Natural killer cell (primary cell): ENCODE measurements at regions not wholly inside any gene's neighbourhood (a gene's known extent, or its start where the extent isn't known, plus 50 kb on each side); places are given as distances from the start of the nearest gene placed in this dataset.
"Not testable (repeated sequence)": the region's sequence is repeated elsewhere in the genome, so short reads cannot be mapped to it uniquely, and the experiment has no call there.

Experiments used
- ATAC-seq, 3 donors: fragments of 150-1000 bp in 2 of 3; fragments of 200-7000 bp in 1 of 3; cut with Tn5 transposase; 1 replicate in 1 of 3; 2 replicates in 2 of 3; pipeline ENCODE4 v1.10.0; 2021; ENCODE audit warnings: mild to moderate bottlenecking in 2 of 3, moderate library complexity in 2 of 3
- DNase-seq, 2 donors: peaks; one replicate each; pipeline versions ENCODE4 v3.0.0 to v3.0.0-alpha.2; 2013 to 2021; ENCODE audit warnings: mixed read lengths in 1 of 2
- H3K27ac ChIP-seq: one replicate; pipeline ENCODE4 v1.5.1; 2013; ENCODE audit warnings: mild to moderate bottlenecking, low read length
- H3K27me3 ChIP-seq: one replicate; pipeline ENCODE4 v1.6.1; 2013; ENCODE audit warnings: low read length; ENCODE audit not compliant: control insufficient read depth, insufficient read depth
- H3K36me3 ChIP-seq: one replicate; pipeline ENCODE4 v1.6.1; 2013; ENCODE audit warnings: low read length; ENCODE audit not compliant: control insufficient read depth, insufficient read depth
- H3K4me1 ChIP-seq: one replicate; pipeline ENCODE4 v1.6.1; 2013; ENCODE audit warnings: low read length; ENCODE audit not compliant: control insufficient read depth, insufficient read depth
- H3K4me3 ChIP-seq: one replicate; pipeline ENCODE4 v1.5.1; 2013; ENCODE audit warnings: low read length
- H3K9me3 ChIP-seq: one replicate; pipeline ENCODE4 v1.6.1; 2013; ENCODE audit warnings: low read length; ENCODE audit not compliant: control insufficient read depth, insufficient read depth
- H3K27ac Mint-ChIP-seq, 2 donors: one replicate each; pipeline ENCODE4 v1.8.0; 2022; ENCODE audit warnings: mild to moderate bottlenecking in 2 of 2, mixed read lengths in 2 of 2, moderate library complexity in 1 of 2
- H3K27me3 Mint-ChIP-seq, 2 donors: one replicate each; pipeline ENCODE4 v1.8.0; 2022; ENCODE audit warnings: low read depth in 2 of 2, mixed read lengths in 2 of 2
- H3K36me3 Mint-ChIP-seq: one replicate; pipeline ENCODE4 v1.8.0; 2022; ENCODE audit warnings: mixed read lengths
- H3K4me1 Mint-ChIP-seq, 2 donors: one replicate each; pipeline ENCODE4 v1.8.0; 2022; ENCODE audit warnings: mixed read lengths in 2 of 2
- H3K4me3 Mint-ChIP-seq: one replicate; pipeline ENCODE4 v1.8.0; 2022; ENCODE audit warnings: mild to moderate bottlenecking, moderate library complexity, mixed read lengths
- H3K9me3 Mint-ChIP-seq, 2 donors: one replicate each; pipeline ENCODE4 v1.8.0; 2022; ENCODE audit warnings: mixed read lengths in 2 of 2
- WGBS: methylation state at CpG from one replicate; pipeline ENCODE4 v1.1.7; 2013; ENCODE audit warnings: missing lambda C conversion rate; ENCODE audit not compliant: insufficient coverage; 5-methylcytosine and 5-hydroxymethylcytosine counted together
- intact Hi-C: fragments of 100-400 bp; cut with micrococcal nuclease; formaldehyde crosslinking; loops from one replicate; pipeline ENCODE4 v1.14.2; 2022
- TF ChIP-seq, protein P1 (sequence below): fragments of 200-600 bp; IDR thresholded peaks from one replicate; pipeline ENCODE4 v1.8.0; 2022; ENCODE audit warnings: antibody characterized with exemption

GRCh38 chr10:85408388-85408787 is 958.2 kb downstream of the GRID1 start:
- no peaks in the 10 kb centered on the region for H3K36me3 Mint-ChIP-seq
- Histone ChIP-seq H3K27ac (no peak overlapping the region), H3K36me3 (no peaks in the 10 kb centered on the region), H3K4me1 (no peaks in the 10 kb centered on the region), H3K9me3 (peaks cover 5% of the 10 kb centered on the region), H3K27me3 (no peaks in the 10 kb centered on the region), H3K4me3 (no peak overlapping the region)
- DNase-seq (no peak), ATAC-seq (no peak)
- no peaks in the 10 kb centered on the region for H3K4me1 Mint-ChIP-seq
- no peak overlapping the region for H3K4me3 Mint-ChIP-seq
- peaks cover 10 to 16% of the 10 kb centered on the region in 2 donors for H3K9me3 Mint-ChIP-seq
- no peaks in the 10 kb centered on the region for H3K27me3 Mint-ChIP-seq
- intact Hi-C loops = no loop called here
- TF ChIP-seq, protein P1, sequence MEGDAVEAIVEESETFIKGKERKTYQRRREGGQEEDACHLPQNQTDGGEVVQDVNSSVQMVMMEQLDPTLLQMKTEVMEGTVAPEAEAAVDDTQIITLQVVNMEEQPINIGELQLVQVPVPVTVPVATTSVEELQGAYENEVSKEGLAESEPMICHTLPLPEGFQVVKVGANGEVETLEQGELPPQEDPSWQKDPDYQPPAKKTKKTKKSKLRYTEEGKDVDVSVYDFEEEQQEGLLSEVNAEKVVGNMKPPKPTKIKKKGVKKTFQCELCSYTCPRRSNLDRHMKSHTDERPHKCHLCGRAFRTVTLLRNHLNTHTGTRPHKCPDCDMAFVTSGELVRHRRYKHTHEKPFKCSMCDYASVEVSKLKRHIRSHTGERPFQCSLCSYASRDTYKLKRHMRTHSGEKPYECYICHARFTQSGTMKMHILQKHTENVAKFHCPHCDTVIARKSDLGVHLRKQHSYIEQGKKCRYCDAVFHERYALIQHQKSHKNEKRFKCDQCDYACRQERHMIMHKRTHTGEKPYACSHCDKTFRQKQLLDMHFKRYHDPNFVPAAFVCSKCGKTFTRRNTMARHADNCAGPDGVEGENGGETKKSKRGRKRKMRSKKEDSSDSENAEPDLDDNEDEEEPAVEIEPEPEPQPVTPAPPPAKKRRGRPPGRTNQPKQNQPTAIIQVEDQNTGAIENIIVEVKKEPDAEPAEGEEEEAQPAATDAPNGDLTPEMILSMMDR = no peak
- WGBS = 97% methylated on average over 3 of the region's 3 CpGs
- no peak overlapping the region for H3K27ac Mint-ChIP-seq

- not testable (repeated sequence) for H3K27ac Mint-ChIP-seq, H3K4me3 Mint-ChIP-seq
Observed at GRCh38 chr10:85410586-85410985, 956.0 kb downstream of the GRID1 start.

DNA sequence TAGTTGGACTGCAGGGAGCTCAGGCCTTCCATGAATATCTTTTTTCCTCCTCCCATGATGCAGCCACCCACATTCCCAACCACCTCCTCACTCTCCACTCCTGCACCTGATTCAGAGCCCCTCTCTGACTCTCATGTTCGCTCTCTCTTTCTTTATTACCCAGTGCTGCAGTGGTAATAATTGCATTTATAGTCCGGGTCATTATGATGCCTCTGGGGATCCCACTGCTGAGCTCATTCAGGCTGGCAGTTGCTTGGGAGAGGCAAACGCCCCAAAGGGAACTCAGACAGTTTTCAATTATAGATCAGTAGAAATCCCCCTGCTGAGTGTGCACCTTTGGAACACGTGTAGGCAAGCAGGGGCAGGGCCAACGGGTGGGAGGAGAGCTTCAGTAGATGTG is 953.0 kb downstream of the GRID1 start:
- TF ChIP-seq, protein P1 = no peak
- no peak for ATAC-seq
- no peaks in the 10 kb centered on the region for H3K27me3 ChIP-seq
- 67% methylated on average over 4 of the region's 5 CpGs for WGBS
- Mint-ChIP-seq H3K4me1 (no peaks in the 10 kb centered on the region), H3K27me3 (no peaks in the 10 kb centered on the region), H3K36me3 (peaks cover 10% of the 10 kb centered on the region), H3K4me3 (no peak overlapping the region), H3K9me3 (peaks cover 5 to 7% of the 10 kb centered on the region in 2 donors), H3K27ac (no peak overlapping the region)
- peaks cover 5% of the 10 kb centered on the region for H3K9me3 ChIP-seq
- intact Hi-C loops = no loop called here
- no peaks in the 10 kb centered on the region for H3K36me3 ChIP-seq
- no peak overlapping the region for H3K4me3 ChIP-seq
- H3K27ac ChIP-seq = no peak overlapping the region
- no peaks in the 10 kb centered on the region for H3K4me1 ChIP-seq
- no peak for DNase-seq

More at GRCh38 chr10:85410586-85410985, 956.0 kb downstream of the GRID1 start:
- H3K36me3 Mint-ChIP-seq, intact Hi-C loops, ATAC-seq, DNase-seq, H3K27ac ChIP-seq, H3K36me3 ChIP-seq, H3K9me3 ChIP-seq, H3K4me1 ChIP-seq, H3K27me3 Mint-ChIP-seq, H3K4me3 ChIP-seq, H3K27me3 ChIP-seq, H3K4me1 Mint-ChIP-seq: not testable (repeated sequence)
- WGBS = 82% methylated on average over 3 of the region's 3 CpGs
- peaks cover 9 to 11% of the 10 kb centered on the region in 2 donors for H3K9me3 Mint-ChIP-seq

DNA sequence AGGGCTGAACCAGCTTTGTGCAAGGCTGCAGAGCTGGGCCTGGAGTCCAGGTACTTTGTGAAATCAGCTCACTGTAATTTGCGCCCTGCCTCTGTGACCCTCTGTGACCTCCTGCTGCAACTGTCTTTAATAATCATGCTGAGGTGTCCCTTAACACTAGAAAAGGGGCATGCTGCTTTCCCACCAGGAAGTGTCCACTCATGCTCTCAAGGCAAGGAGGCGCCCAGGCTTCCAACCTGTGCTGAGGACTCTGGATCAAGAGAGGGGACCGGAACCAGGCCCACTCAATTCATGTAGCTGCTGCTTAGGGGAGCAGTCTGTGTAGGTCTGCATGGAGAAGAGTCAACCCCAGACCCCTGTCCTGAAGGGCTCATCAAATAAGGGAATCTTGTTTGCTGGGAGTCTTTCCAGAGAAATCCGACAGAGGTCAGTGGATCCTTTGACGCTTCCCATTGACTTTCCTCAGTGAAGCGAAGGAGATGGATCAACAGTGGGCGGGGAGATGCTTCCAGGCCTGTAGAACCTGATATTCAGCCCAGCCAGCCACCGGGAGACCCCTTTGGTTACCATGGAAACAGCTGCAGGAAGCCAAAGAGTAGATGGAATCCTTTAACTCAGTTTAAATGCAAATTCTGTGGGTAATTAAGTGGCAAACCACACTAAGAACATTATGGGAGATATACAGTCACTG is 945.9 kb downstream of the GRID1 start:
- intact Hi-C loops = no loop called here
- H3K27ac Mint-ChIP-seq = no peak overlapping the region
- H3K27me3 ChIP-seq = no peaks in the 10 kb centered on the region
- peaks cover 2 to 5% of the 10 kb centered on the region in 2 donors for H3K9me3 Mint-ChIP-seq
- 55% methylated on average over 8 of the region's 8 CpGs for WGBS
- H3K36me3 ChIP-seq = no peaks in the 10 kb centered on the region
- ATAC-seq (no peak), DNase-seq (no peak)
- H3K4me3 ChIP-seq = no peak overlapping the region
- H3K36me3 Mint-ChIP-seq = no peaks in the 10 kb centered on the region
- peaks cover 2% of the 10 kb centered on the region for H3K9me3 ChIP-seq
- no peak overlapping the region for H3K4me3 Mint-ChIP-seq
- no peaks in the 10 kb centered on the region for H3K27me3 Mint-ChIP-seq
- no peaks in the 10 kb centered on the region for H3K4me1 Mint-ChIP-seq
- no peaks in the 10 kb centered on the region for H3K4me1 ChIP-seq
- TF ChIP-seq, protein P1 = no peak
- no peak overlapping the region for H3K27ac ChIP-seq
